GM19468 (cell line): ENCODE measurements at regions not wholly inside any gene's neighbourhood (a gene's known extent, or its start where the extent isn't known, plus 50 kb on each side); places are given as distances from the start of the nearest gene placed in this dataset.

Source experiments
- ATAC-seq: cut with Tn5 transposase; IDR thresholded peaks from one replicate; pipeline ENCODE4 v1.9.1; 2021; ENCODE audit warnings: mild to moderate bottlenecking, moderate library complexity, moderate number of reproducible peaks; ENCODE audit not compliant: unreplicated experiment; ENCODE audit errors: extremely low read depth

GRCh38 chr12:132439333-132439904 is 50.5 kb upstream of the FBRSL1 start:
- ATAC-seq, result no peak

- ATAC-seq, result no peak
Observed at GRCh38 chr12:132438726-132439125, 51.2 kb upstream of the FBRSL1 start.

DNA sequence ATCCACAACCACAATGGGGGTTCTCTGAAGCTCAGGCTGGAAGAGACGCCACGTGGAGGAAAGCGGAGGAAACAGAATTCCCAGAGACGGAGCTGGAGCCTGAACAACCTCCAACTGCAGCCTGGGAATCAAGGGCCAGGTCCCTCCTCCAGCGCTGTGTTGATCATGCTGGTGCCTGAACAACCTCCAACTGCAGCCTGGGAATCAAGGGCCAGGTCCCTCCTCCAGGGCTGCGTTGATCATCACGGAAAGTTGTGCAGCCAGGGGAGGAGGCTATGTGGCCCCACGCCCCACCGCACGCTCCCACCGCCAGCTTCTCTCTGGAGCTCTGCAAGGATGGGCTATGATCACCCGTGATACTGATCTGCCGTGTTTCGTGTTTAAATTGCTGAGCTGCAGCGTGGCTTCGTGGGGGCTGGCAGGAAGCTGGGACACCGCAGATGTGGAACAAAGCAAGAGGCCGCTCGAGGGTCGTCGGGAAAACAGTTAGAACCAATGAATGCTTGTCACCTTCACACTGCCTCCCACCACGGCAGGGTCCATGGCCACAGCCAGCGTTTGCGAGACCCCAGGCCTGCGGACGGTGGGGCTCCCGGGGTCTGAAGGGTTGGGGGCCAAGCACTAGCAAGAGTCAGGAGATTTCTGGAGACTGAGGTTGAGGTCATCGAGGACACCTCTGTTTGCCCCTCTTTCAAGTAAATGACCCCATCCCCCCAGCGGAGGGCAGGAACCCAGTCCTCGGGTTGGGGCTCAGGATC is 51.8 kb upstream of the FBRSL1 start:
- no peak for ATAC-seq

DNA sequence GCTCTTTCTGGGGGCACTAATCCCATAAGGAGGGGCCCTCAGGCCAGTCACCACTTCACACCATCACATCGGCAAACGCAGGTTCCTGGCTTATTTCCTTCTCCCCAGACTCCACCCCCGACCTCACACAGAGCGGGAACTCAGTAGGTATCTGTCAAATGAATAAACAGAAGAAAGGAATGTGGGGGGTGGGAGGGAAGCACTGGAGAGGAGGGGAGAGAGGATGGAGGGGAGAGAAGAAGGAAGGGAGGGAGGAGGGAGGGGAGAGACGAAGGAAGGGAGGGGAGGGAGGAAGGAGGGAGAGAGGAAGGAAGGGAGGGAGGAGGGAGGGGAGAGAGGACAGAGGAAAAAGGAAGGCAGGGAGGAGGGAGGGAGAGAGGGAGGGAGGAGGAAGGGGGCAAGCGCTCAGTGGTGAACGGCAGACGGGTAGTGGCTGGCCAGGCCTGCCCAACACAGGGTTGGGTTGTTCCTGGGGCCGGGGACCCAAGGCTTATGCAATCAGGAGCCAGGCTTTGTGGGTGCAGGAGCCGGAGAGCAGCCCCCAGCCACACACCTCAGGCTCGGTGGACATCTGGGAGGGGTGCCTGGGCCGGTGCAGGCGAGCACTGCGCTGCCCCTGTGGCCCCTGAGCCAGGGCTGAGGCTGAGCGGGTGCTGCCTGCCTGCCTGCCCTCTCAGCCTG is 52.6 kb upstream of the FBRSL1 start:
- no peak for ATAC-seq

- no peak for ATAC-seq
Observed at GRCh38 chr12:132436791-132437251, 53.1 kb upstream of the FBRSL1 start.

DNA sequence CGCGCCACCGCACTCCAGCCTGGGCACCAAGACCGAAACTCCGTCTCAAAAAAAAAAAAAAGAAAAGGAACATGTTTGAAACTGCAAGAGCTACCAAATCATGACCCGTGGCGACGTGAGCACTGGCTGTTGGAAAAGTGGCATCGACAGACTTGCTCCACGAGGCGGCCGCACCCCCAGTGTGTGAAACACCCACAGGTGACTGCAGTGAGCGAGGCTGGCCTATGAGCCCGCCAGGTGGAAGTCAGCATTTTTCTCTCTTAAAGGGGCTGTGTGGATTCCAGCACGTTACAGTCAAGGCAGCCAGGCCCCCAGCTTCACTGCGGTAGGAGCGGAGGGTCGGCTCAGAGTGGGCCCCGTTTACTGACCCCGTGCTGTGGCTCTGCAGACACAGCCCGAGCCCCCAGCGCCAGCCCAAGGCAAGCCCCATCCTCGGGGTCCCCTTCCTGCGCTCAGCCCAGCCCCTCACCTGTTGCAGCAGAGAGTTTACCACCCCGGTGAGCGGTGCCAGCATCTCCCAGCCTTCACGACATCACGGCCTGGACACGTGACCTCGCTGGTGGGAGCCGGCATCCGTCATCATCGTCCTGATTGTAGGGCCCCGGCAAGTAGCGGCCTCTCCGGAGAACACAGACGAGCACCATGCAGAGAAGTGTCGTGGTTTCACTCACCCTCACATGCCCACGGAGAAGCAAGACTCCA is 54.3 kb upstream of the FBRSL1 start:
- ATAC-seq, result no peak

- no peak for ATAC-seq
Observed at GRCh38 chr12:132433641-132434395, 56.1 kb upstream of the FBRSL1 start.

DNA sequence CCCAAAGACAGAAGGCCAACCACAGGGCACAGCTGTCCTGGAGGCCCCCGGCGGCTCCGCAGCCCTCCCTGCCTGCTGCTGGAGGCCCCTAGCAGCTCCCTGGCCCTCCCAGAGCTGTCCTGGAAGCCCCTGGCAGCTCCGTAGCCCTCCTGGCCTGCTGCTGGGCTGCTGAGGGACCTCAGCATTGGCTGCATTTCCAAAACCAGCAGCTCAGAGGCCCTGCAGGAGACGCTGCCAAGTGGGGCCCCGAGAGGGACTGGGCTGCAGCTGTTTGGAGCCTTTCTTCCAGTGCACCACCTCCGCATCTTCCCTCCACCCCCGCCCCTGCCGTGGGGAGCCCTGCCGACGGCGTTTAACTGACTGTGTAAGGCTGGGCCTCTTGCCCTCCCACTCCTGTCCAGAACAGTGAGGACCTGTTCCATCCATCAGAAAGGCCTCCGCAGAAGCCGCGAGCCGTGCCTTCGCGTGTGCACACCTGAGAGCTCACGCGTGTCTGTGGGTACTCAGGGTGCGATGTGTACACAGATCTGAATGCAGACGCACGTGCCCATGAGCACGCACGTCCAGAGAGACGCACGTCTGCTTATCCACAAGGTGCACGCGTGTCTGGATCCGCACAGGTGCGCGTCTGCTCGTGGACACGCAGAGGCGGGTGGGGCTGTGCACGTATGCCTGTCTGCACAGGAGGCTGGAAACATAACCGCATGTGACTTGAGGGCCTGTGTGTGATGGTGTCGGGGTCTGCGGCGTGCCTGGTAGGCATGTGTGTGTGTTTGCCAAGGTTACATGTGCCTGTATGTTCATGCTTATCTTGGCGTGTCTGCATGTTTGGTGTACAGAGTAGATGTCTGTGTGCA is 57.0 kb upstream of the FBRSL1 start:
- ATAC-seq, result no peak

DNA sequence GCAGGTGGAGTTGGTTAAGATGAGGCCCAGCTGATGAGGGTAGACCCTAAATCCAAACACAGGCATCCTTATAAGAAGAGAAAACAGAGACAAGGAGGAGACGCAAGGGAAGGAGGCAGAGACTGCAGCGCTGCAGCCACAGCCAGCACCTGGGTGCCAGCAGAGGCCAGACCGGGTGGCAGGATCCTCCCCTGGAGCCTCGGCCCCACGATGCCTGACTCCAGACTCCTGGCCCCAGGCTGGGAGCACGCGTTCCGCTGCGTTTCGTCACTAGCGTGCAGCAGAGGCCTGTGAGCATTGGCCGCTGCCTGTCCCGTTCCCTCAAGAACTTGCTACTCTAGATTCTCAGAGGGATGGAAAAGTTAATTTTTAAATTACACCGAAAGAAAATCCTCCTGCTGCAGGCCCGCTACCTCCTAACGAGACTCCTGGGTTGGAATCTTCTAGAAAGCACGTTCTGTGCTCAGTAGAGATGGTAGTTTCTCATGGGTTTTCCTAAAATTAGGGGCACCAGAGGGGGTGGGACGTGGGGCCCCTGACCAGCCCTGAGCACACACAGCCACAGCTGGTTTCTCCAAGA is 57.7 kb upstream of the FBRSL1 start:
- ATAC-seq, result no peak

- ATAC-seq, result no peak
Observed at GRCh38 chr12:132430838-132431774, 58.8 kb upstream of the FBRSL1 start.

DNA sequence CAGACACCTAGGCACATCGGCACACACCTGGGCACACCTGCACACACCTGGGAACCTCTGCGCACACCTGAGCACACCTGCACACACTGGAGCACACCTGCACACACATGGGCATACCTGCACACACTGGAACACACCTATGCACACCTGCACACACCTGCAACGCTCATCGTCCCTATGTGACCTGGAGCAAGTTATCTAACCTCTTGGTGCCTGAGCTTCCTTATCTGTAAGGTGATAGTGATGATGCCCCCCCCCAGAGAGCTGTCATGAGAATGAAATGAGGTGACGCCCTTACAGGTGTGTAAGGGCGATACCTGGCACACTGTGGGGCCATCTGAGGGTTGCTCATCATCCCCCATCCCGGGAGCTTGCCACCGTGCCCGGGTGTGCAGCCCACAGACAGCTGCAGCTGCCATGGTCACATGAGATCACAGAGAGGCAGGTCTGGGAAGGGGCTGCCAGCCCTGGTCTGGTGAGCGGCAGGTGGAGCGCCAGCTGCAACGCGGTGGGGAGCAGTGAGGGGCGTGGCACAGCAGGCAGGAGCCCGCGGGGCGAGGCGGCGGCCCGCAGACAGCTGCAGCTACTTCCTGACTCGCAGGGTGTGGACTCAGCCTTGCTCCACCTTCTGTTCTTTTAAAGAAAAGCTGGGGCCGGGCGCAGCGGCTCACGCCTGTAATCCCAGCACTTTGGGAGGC is 59.9 kb upstream of the FBRSL1 start:
- ATAC-seq, result peak; percentile 19

- ATAC-seq, result no peak
Observed at GRCh38 chr12:132429602-132429945, 60.4 kb upstream of the FBRSL1 start.

GRCh38 chr12:132428936-132429601 is 60.9 kb upstream of the FBRSL1 start:
- no peak for ATAC-seq

DNA sequence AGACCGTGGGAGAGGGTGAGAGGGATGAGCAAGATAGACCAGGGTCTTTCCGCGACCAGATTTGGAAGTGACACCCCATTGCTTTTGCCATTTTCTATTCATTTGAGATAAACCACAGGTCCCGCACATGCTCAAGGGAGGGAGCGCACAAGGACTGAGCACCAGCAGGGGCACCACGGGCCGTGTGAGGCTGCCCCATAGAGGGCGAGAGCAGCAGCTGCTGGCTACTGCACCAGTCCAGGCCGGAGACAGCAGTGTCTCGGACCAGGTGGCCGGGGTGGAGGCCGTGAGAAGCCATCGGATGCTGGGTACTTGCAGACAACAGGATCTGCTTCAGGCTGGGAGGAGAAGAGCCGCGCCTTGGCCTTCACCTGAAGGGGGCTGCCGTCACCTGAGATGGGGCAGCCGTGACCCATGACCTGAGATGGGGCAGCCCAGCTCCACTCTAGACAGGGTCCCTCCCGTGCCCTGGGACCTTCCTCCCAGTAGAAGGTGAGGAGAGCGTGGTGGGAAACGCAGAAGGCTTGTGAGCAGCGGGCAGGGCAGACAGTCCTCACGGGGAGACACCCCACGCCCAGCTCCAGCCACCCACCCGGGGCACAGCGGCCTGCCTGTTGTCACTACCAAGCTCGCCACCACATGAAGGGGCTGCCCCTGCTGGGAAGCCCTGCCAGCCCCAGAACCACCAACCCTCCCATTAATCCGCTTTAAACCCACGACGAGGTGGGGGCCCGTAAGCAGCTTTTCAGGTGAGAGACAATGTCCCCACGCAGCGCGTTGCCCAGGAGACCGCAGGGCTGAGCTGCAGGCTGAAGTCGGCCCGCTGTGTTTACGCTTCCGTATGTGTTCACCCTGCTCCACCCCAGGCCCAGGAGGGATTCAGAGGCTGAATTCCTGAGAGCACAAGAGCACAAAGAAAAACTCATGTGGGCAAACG is 61.7 kb upstream of the FBRSL1 start:
- no peak for ATAC-seq

GRCh38 chr12:132427174-132427768 is 62.7 kb upstream of the FBRSL1 start:
- ATAC-seq, result no peak
